Mesendoderm (in vitro differentiated cells): ENCODE measurements at regions not wholly inside any gene's neighbourhood (a gene's known extent, or its start where the extent isn't known, plus 50 kb on each side); places are given as distances from the start of the nearest gene placed in this dataset.

Experiments used
- DNase-seq: peaks from one replicate; pipeline ENCODE4 v3.0.0; 2013
- H2AK5ac ChIP-seq: 2 replicates; pipeline ENCODE4 v1.6.1; 2013; ENCODE audit warnings: low read length, inconsistent platforms
- H2BK120ac ChIP-seq: 2 replicates; pipeline ENCODE4 v1.6.1; 2013; ENCODE audit warnings: low read depth, mild to moderate bottlenecking, low read length, moderate library complexity, mixed read lengths
- H2BK15ac ChIP-seq: replicated peaks from 2 replicates; pipeline ENCODE4 v1.6.1; 2013; ENCODE audit warnings: low read depth, mild to moderate bottlenecking, moderate library complexity
- H2BK5ac ChIP-seq: 2 replicates; pipeline ENCODE4 v1.6.1; 2013; ENCODE audit warnings: low read length, inconsistent platforms
- H3K18ac ChIP-seq: 2 replicates; pipeline ENCODE4 v1.6.1; 2013; ENCODE audit warnings: mild to moderate bottlenecking, low read length, mixed read lengths
- H3K23ac ChIP-seq: one replicate; pipeline ENCODE4 v1.6.1; 2013; ENCODE audit warnings: low read length
- H3K27ac ChIP-seq: 2 replicates; pipeline ENCODE4 v1.5.1; 2013; ENCODE audit warnings: low read depth, mild to moderate bottlenecking, inconsistent platforms, low read length, moderate library complexity
- H3K27me3 ChIP-seq: 2 replicates; pipeline ENCODE4 v1.6.1; 2013; ENCODE audit warnings: low read length, control low read depth, mild to moderate bottlenecking, inconsistent platforms; ENCODE audit not compliant: insufficient read depth, poor library complexity
- H3K36me3 ChIP-seq: 2 replicates; pipeline ENCODE4 v1.6.1; 2013; ENCODE audit warnings: low read length, inconsistent platforms; ENCODE audit not compliant: control insufficient read depth, insufficient read depth
- H3K4ac ChIP-seq: one replicate; pipeline ENCODE4 v1.6.1; 2013; ENCODE audit warnings: low read depth, mild to moderate bottlenecking, low read length, moderate library complexity
- H3K4me1 ChIP-seq: 2 replicates; pipeline ENCODE4 v1.6.1; 2013; ENCODE audit warnings: low read depth, low read length, inconsistent platforms; ENCODE audit not compliant: control insufficient read depth
- H3K4me2 ChIP-seq: 2 replicates; pipeline ENCODE4 v1.6.1; 2013; ENCODE audit warnings: low read length
- H3K4me3 ChIP-seq: 2 replicates; pipeline ENCODE4 v1.5.1; 2013; ENCODE audit warnings: mild to moderate bottlenecking, low read length
- H3K56ac ChIP-seq: one replicate; pipeline ENCODE4 v1.6.1; 2013; ENCODE audit warnings: low read length
- H3K79me1 ChIP-seq: 2 replicates; pipeline ENCODE4 v1.6.1; 2013; ENCODE audit warnings: low read length, inconsistent platforms
- H3K79me2 ChIP-seq: 2 replicates; pipeline ENCODE4 v1.6.1; 2013; ENCODE audit warnings: mild to moderate bottlenecking, low read length; ENCODE audit not compliant: control insufficient read depth, insufficient read depth
- H3K9ac ChIP-seq: 2 replicates; pipeline ENCODE4 v1.6.1; 2013; ENCODE audit warnings: low read length, inconsistent platforms
- H4K5ac ChIP-seq: one replicate; pipeline ENCODE4 v1.6.1; 2013; ENCODE audit warnings: low read length
- H4K8ac ChIP-seq: one replicate; pipeline ENCODE4 v1.6.1; 2013; ENCODE audit warnings: low read depth, mild to moderate bottlenecking, control low read depth, low read length, moderate library complexity
- WGBS: extraction: QIAGEN DNeasy Blood & Tissue Kit; methylation state at CpG from one replicate; pipeline ENCODE4 v1.1.7; 2013; ENCODE audit warnings: low lambda C conversion rate, missing lambda C conversion rate; ENCODE audit not compliant: insufficient coverage; ENCODE audit errors: extremely low coverage; 5-methylcytosine and 5-hydroxymethylcytosine counted together

DNA sequence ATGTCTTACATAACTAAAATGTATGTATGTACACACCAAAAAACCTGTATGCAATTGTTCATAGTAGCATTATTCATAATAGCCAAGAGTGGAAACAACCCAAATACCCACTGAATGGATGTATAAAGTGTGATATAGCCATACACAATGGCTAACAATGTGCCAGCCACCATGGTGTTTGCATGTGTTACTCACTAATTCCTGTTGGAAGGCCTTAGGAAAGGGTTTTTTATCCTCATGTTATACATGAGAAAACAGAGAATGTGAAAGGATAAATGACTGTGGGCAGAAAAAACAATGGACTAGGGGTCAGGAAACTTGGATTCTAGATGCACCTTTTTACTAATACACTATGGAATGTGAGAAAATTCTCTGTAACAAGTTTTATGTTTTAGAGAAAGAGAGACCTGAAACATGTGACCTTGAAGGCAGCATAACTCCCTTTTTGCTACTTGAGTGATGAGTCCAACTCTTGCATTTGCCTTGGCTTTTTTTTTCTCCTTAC lies 55.7 kb downstream of the TIGD2 start:
- no peak overlapping the region for H3K23ac ChIP-seq
- H3K4me1 ChIP-seq = no peaks in the 10 kb centered on the region
- no peak overlapping the region for H2BK5ac ChIP-seq
- no peak overlapping the region for H3K9ac ChIP-seq
- no peak overlapping the region for H4K8ac ChIP-seq
- no peak overlapping the region for H2BK15ac ChIP-seq
- no peak overlapping the region for H2AK5ac ChIP-seq
- no peaks in the 10 kb centered on the region for H3K79me2 ChIP-seq
- no peak overlapping the region for H4K5ac ChIP-seq
- H3K56ac ChIP-seq = no peak overlapping the region
- no peak overlapping the region for H3K27ac ChIP-seq
- H3K79me1 ChIP-seq = no peaks in the 10 kb centered on the region
- no peak overlapping the region for H3K4ac ChIP-seq
- no peak for DNase-seq
- H3K27me3 ChIP-seq = no peaks in the 10 kb centered on the region
- H3K36me3 ChIP-seq = no peaks in the 10 kb centered on the region
- no peak overlapping the region for H2BK120ac ChIP-seq
- H3K4me2 ChIP-seq = no peak overlapping the region
- H3K4me3 ChIP-seq = no peak overlapping the region
- no peak overlapping the region for H3K18ac ChIP-seq

DNA sequence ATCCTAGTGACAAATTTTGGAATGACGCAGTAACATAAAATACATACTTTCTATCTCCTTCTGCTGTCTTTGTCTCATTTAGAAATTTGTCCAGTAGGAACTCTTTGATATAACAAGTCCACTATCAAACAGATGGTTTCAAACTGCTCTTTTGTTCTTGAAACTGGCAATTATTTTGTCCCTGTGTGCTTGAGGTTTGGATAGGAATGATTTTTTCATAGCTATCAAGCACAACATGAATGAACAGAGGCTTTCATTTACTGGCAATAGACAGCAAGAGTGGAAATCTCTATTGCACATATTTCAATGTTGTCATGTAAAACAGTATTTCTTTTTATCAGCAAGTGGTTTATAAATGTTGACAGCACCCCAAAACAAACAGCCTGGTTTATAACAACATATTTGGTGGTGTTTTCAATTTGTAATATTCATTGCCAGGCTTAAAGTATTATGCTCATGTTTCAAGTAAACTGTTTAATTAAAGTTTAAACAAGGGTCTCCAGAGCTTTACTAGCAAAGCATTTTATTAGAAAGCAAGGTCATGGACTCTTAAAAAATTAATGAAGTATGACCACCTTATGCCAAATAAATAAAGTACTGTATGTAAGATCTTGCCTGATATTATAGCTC lies 60.0 kb downstream of the TIGD2 start:
- no peak overlapping the region for H3K56ac ChIP-seq
- no peaks in the 10 kb centered on the region for H3K79me1 ChIP-seq
- H2BK15ac ChIP-seq = no peak overlapping the region
- H3K79me2 ChIP-seq = no peaks in the 10 kb centered on the region
- H4K5ac ChIP-seq = no peak overlapping the region
- WGBS = no CpG with 5 or more reads among the region's 1 CpG
- H2BK120ac ChIP-seq = no peak overlapping the region
- H3K4me2 ChIP-seq = no peak overlapping the region
- H2BK5ac ChIP-seq = no peak overlapping the region
- DNase-seq = no peak
- no peak overlapping the region for H3K4ac ChIP-seq
- H3K23ac ChIP-seq = no peak overlapping the region
- H3K9ac ChIP-seq = no peak overlapping the region
- no peaks in the 10 kb centered on the region for H3K4me1 ChIP-seq
- H3K4me3 ChIP-seq = no peak overlapping the region
- no peak overlapping the region for H3K27ac ChIP-seq
- H3K36me3 ChIP-seq = no peaks in the 10 kb centered on the region
- no peak overlapping the region for H2AK5ac ChIP-seq
- no peaks in the 10 kb centered on the region for H3K27me3 ChIP-seq
- H3K18ac ChIP-seq = no peak overlapping the region
- no peak overlapping the region for H4K8ac ChIP-seq

DNA sequence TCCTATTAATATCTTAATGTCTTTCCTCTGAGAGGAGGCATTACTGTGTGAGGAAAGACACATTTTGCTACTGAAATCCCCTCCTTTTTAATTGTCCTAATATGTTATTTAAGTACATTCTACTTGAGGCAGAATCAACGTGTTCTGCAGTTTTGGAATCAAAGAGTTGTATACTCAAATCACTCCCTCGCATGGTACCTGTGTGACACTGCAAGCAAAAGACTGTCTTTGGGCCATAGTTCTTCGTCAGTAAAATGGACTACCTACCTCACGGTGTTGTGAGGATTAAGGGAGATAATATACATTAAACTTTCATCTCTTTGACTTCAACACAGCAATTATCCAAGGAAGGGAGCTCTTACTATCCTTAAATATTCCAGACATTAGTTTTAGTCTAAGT lies 61.5 kb downstream of the TIGD2 start:
- no peak overlapping the region for H2AK5ac ChIP-seq
- no peak overlapping the region for H3K23ac ChIP-seq
- H3K4me2 ChIP-seq = no peak overlapping the region
- no peaks in the 10 kb centered on the region for H3K4me1 ChIP-seq
- H3K27ac ChIP-seq = no peak overlapping the region
- no peak overlapping the region for H3K4me3 ChIP-seq
- WGBS = no CpG with 5 or more reads among the region's 4 CpGs
- no peak overlapping the region for H3K4ac ChIP-seq
- no peak overlapping the region for H4K8ac ChIP-seq
- H3K9ac ChIP-seq = no peak overlapping the region
- no peaks in the 10 kb centered on the region for H3K36me3 ChIP-seq
- peak; percentile 34 for DNase-seq
- H3K18ac ChIP-seq = no peak overlapping the region
- no peak overlapping the region for H2BK15ac ChIP-seq
- H3K27me3 ChIP-seq = no peaks in the 10 kb centered on the region
- no peaks in the 10 kb centered on the region for H3K79me2 ChIP-seq
- H3K56ac ChIP-seq = no peak overlapping the region
- no peak overlapping the region for H4K5ac ChIP-seq
- no peak overlapping the region for H2BK5ac ChIP-seq
- H3K79me1 ChIP-seq = no peaks in the 10 kb centered on the region
- no peak overlapping the region for H2BK120ac ChIP-seq

DNA sequence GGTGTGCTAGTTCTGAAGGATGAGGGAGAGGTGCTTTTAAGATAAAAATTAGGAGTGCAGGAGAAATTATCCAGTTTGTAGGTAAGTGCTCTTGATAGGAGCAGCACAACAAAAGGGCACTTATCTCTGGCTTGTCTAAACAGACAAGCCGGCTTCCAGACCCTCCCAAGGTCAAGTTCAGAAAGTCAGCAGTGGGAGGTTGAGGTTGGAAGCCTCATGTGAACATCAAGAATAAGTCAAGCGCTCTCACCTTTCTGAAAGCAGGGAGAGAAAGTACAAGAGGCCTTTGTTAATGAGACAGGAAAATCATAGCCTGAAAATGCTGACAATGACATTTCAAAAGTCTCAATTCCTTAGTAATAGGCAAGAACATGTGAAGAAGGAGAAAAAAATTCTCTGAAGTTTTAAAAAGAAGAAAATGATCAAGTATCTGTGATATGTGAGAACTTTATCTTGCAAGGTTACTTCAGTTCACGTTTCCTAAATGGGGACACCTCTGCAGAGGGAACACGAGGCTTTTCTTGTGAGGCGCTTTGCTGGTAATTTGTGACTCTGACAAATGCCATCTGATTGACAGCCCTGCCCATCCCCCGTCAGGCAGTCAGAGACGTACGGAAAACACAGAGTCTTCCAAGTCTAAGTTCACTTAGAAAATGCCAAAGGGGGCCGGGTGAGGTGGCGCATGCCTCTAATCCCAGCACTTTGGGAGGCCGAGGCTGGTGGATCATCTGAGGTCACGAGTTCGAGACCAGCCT lies 62.2 kb downstream of the TIGD2 start:
- Histone ChIP-seq H2BK5ac (no peak overlapping the region), H2BK15ac (no peak overlapping the region), H3K79me1 (no peaks in the 10 kb centered on the region), H3K9ac (no peak overlapping the region), H3K36me3 (no peaks in the 10 kb centered on the region), H3K27me3 (no peaks in the 10 kb centered on the region), H2AK5ac (no peak overlapping the region), H3K4ac (no peak overlapping the region), H3K4me3 (no peak overlapping the region), H3K27ac (no peak overlapping the region), H4K5ac (no peak overlapping the region), H3K23ac (no peak overlapping the region), H3K4me1 (no peaks in the 10 kb centered on the region), H3K79me2 (no peaks in the 10 kb centered on the region), H4K8ac (no peak overlapping the region), H3K4me2 (no peak overlapping the region), H2BK120ac (no peak overlapping the region), H3K18ac (no peak overlapping the region), H3K56ac (no peak overlapping the region)
- DNase-seq = peak; percentile 26
- WGBS = no CpG with 5 or more reads among the region's 13 CpGs

DNA sequence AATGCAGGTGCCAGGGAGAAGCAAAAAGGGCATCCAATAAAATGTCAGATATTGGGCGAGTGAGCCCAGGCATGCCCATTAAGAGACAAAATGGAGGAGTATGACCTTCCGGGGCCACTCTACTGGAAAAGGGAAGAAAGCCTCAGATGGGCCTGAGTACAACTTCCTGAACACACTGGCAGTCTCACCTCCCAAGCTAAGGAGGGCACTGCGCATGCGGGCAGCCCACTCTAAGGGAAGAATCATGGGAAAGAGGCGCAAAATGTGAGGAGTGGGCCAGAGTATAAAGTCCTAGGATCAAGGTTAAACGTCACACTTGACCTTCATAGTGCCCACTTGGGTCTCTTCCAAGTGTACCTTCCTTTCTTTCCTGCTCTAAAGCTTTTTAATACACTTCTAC lies 63.5 kb downstream of the TIGD2 start:
- Histone ChIP-seq H3K27me3 (no peaks in the 10 kb centered on the region), H2AK5ac (no peak overlapping the region), H2BK15ac (no peak overlapping the region), H3K56ac (no peak overlapping the region), H3K79me2 (no peaks in the 10 kb centered on the region), H3K4ac (no peak overlapping the region), H3K79me1 (no peaks in the 10 kb centered on the region), H3K27ac (no peak overlapping the region), H2BK120ac (no peak overlapping the region), H3K36me3 (no peaks in the 10 kb centered on the region), H3K23ac (no peak overlapping the region), H3K18ac (no peak overlapping the region), H3K4me2 (no peak overlapping the region), H3K4me3 (no peak overlapping the region), H2BK5ac (no peak overlapping the region), H4K8ac (no peak overlapping the region), H3K4me1 (no peaks in the 10 kb centered on the region), H4K5ac (no peak overlapping the region), H3K9ac (no peak overlapping the region)
- DNase-seq = no peak
- WGBS = no CpG with 5 or more reads among the region's 6 CpGs

DNA sequence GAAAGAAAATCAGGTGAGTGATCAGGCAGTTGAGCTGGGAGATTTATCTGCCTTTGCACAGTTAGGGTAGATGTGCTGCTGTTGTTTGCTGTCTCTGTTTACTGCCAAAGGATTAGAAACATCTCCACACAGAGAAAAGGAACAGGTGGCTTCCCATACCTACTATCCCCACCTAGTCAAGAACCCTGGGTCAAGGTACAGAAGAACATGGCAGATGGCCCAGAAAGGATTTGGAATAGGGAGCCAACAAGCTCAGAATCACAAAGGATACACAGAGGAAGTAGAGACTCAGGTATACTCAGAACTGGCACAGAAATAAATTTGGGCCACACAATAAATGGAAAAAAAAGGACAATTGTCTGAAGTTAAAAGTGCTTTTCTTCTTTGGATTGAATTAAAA lies 64.3 kb downstream of the TIGD2 start:
- no peak overlapping the region for H3K56ac ChIP-seq
- no peak overlapping the region for H3K4me3 ChIP-seq
- no peaks in the 10 kb centered on the region for H3K36me3 ChIP-seq

More for the DNA sequence above, 64.3 kb downstream of the TIGD2 start:
- Histone ChIP-seq H3K4me1 (no peaks in the 10 kb centered on the region), H3K4me2 (no peak overlapping the region), H3K27me3 (no peaks in the 10 kb centered on the region), H3K18ac (no peak overlapping the region), H2BK15ac (no peak overlapping the region), H4K8ac (no peak overlapping the region), H2BK120ac (no peak overlapping the region), H2AK5ac (no peak overlapping the region), H3K4ac (no peak overlapping the region), H3K79me1 (no peaks in the 10 kb centered on the region), H2BK5ac (no peak overlapping the region), H3K9ac (no peak overlapping the region), H3K27ac (no peak overlapping the region), H4K5ac (no peak overlapping the region), H3K23ac (no peak overlapping the region), H3K79me2 (no peaks in the 10 kb centered on the region)
- no peak for DNase-seq
